ENCODE measurements at regions not wholly inside any gene's neighbourhood (a gene's known extent, or its start where the extent isn't known, plus 50 kb on each side); places are given as distances from the start of the nearest gene placed in this dataset.
"Not testable (repeated sequence)": the region's sequence is repeated elsewhere in the genome, so short reads cannot be mapped to it uniquely, and the experiment has no call there.

DNA sequence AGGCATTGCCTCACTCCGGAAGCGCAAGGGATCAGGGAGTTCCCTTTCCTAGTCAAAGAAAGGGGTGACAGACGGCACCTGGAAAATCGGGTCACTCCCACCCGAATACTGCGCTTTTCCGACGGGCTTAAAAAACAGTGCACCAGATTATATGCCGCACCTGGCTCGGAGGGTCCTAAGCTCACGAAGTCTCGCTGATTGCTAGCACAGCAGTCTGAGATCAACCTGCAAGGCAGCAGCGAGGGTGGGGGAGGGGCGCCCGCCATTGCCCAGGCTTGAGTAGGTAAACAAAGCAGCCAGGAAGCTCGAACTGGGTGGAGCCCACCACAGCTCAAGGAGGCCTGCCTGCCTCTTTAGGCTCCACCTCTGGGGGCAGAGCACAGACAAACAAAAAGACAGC, 63.7 kb upstream of the CDH2 start:
- intact Hi-C loops (cut with micrococcal nuclease) = not testable (repeated sequence)

DNA sequence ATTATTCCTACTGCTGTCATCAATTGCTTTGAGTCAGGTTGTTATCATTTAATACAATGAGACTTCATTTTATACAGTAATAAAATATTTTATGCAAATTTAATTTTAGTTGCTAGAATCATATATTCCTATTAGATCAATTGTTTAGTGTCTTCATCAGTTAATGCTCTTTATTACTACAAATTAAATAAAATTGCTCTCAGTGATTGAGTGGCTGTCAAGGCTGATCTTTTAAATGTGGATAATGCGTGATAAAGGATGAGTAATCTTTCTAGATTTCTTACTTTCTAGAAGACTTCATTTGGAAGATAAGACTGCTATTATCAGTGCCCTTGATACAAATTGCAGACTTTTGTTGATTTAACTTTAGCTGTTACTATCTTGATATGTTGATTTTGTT, 59.6 kb upstream of the CDH2 start:
- intact Hi-C loops (cut with micrococcal nuclease) = no loop called here

Measured in T-helper 2 cell treated with Interferon-gamma antibody and Interleukin-4, amounts not matched to agents 100 ng/mL and 5 ng/mL, for 36 hours (primary cell).